Upper lobe of left lung (tissue), 6 donors: ENCODE measurements at regions not wholly inside any gene's neighbourhood (a gene's known extent, or its start where the extent isn't known, plus 50 kb on each side); places are given as distances from the start of the nearest gene placed in this dataset.
"Not testable (repeated sequence)": the region's sequence is repeated elsewhere in the genome, so short reads cannot be mapped to it uniquely, and the experiment has no call there.

Source experiments
- ATAC-seq, 2 donors: fragments of 200-7000 bp; cut with Tn5 transposase; one replicate each; pipeline ENCODE4 v1.9.1; 2022; ENCODE audit warnings: mild to moderate bottlenecking in 2 of 2, moderate library complexity in 2 of 2; ENCODE audit not compliant: low FRiP score in 2 of 2
- DNase-seq, 2 donors: peaks; one replicate each; pipeline ENCODE4 v3.0.0-alpha.2; 2019 to 2020
- H3K27ac ChIP-seq, 4 donors: fragments of 200-600 bp; sonication (generic); one replicate each; pipeline ENCODE4 v1.5.1; 2016 to 2019
- H3K27me3 ChIP-seq, 4 donors: fragments of 200-600 bp; sonication (generic); one replicate each; pipeline ENCODE4 v1.5.1; 2017 to 2019
- H3K36me3 ChIP-seq, 4 donors: fragments of 200-600 bp; sonication (generic); one replicate each; pipeline ENCODE4 v1.5.1; 2016 to 2019
- H3K4me1 ChIP-seq, 4 donors: fragments of 200-600 bp; sonication (generic); one replicate each; pipeline ENCODE4 v1.5.1; 2018 to 2019
- H3K4me3 ChIP-seq, 4 donors: fragments of 200-600 bp; sonication (generic); one replicate each; pipeline ENCODE4 v1.5.1; 2017 to 2019; ENCODE audit warnings: mild to moderate bottlenecking in 2 of 4, moderate library complexity in 1 of 4
- H3K9me3 ChIP-seq, 4 donors: fragments of 200-600 bp; sonication (generic); one replicate each; pipeline ENCODE4 v1.5.1; 2018 to 2019
- EP300 ChIP-seq, 4 donors: sonication (generic); formaldehyde crosslinking; IDR thresholded peaks; one replicate each; pipeline ENCODE4 v1.5.1; 2017; ENCODE audit warnings: antibody characterized with exemption in 4 of 4, control low read depth in 2 of 4
- POLR2A ChIP-seq, 4 donors: fragments of 450-650 bp; IDR thresholded peaks; one replicate each; pipeline ENCODE4 v1.5.1; 2016 to 2017; ENCODE audit warnings: antibody characterized with exemption in 4 of 4, mild to moderate bottlenecking in 2 of 4
- POLR2AphosphoS5 ChIP-seq, 2 donors: sonication (generic); formaldehyde crosslinking; IDR thresholded peaks; one replicate each; pipeline ENCODE4 v1.5.1; 2017; ENCODE audit warnings: antibody characterized with exemption in 2 of 2
- WGBS, 2 donors: methylation state at CpG; one replicate each; pipeline ENCODE4 v1.1.5; 2017 to 2018; 5-methylcytosine and 5-hydroxymethylcytosine counted together
- TF ChIP-seq, protein P1 (sequence below), 6 experiments: fragments of 450-650 bp in 4 of 6; fragments of 200-600 bp in 2 of 6; sonication (generic) in 2 of 6; IDR thresholded peaks; one replicate each; pipeline ENCODE4 v1.5.1; 2016 to 2019; ENCODE audit warnings: antibody characterized with exemption in 6 of 6
- donor health status: DM: no; HTN: no; CAD: no; lungs with moderate emphysema.
- donor health status: DM: no; HTN: yes; CAD: no; lungs with severe emphysema.

DNA sequence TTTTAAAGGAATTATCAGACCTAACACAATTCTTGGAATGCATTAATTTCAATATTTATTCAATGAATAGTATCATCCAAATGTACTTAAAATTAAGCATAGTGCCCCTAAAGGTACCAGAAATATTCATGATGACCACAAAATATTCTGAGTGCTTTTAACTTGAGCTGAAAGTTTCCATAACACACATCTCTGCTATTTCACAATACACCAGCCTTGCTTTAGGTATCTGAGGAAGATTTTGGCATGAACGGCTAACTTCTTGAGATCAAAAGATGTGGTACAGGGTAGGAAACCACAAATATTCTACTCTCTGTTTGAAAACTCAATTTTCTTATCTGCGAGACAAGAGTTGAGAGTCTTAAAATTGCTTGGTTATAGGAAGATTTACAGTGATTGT lies 538.3 kb upstream of the PCDH7 start:
- Histone ChIP-seq H3K27me3 (no peaks in the 10 kb centered on the region), H3K36me3 (no peaks in the 10 kb centered on the region), H3K4me3 (no peak overlapping the region), H3K27ac (no peak overlapping the region), H3K4me1 (peaks cover 0 to 3% (median 0%) of the 10 kb centered on the region in 4 donors), H3K9me3 (no peaks in the 10 kb centered on the region)
- no peak for DNase-seq
- TF ChIP-seq POLR2A (IDR thresholded peaks at IDR 0.05) = no peak
- TF ChIP-seq, protein P1, sequence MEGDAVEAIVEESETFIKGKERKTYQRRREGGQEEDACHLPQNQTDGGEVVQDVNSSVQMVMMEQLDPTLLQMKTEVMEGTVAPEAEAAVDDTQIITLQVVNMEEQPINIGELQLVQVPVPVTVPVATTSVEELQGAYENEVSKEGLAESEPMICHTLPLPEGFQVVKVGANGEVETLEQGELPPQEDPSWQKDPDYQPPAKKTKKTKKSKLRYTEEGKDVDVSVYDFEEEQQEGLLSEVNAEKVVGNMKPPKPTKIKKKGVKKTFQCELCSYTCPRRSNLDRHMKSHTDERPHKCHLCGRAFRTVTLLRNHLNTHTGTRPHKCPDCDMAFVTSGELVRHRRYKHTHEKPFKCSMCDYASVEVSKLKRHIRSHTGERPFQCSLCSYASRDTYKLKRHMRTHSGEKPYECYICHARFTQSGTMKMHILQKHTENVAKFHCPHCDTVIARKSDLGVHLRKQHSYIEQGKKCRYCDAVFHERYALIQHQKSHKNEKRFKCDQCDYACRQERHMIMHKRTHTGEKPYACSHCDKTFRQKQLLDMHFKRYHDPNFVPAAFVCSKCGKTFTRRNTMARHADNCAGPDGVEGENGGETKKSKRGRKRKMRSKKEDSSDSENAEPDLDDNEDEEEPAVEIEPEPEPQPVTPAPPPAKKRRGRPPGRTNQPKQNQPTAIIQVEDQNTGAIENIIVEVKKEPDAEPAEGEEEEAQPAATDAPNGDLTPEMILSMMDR (IDR thresholded peaks at IDR 0.05) = no peak
- no peak for TF ChIP-seq POLR2AphosphoS5 (IDR thresholded peaks at IDR 0.05)
- TF ChIP-seq EP300 (IDR thresholded peaks at IDR 0.05) = no peak
- no peak for ATAC-seq
- WGBS, 2 donors = 49 to 70% methylated on average over 2 of the region's 2 CpGs

DNA sequence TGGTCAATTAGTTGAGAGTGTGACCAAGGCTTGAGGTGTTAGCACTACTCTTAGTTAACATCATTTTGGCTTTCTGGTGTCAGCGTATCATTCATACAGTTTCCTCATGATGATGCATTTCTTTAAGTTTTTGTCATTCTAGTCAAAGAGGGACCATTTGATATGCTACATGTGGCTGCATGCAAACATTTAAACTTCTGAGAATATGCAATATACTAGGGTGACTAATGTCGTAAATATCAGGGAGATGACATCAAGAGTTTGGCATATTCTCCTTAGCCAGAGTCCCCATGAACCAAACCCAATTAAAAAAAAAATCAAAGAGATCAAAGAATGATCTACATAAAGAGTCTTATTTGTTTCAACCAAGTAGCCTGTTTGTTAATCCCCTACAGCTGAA lies 537.4 kb upstream of the PCDH7 start:
- no peaks in the 10 kb centered on the region for H3K27me3 ChIP-seq
- TF ChIP-seq POLR2AphosphoS5 (IDR thresholded peaks at IDR 0.05) = no peak
- TF ChIP-seq POLR2A (IDR thresholded peaks at IDR 0.05) = no peak
- no peak for TF ChIP-seq EP300 (IDR thresholded peaks at IDR 0.05)
- TF ChIP-seq, protein P1 (IDR thresholded peaks at IDR 0.05) = no peak
- no peak overlapping the region for H3K4me3 ChIP-seq
- H3K9me3 ChIP-seq = no peaks in the 10 kb centered on the region
- H3K36me3 ChIP-seq = no peaks in the 10 kb centered on the region
- WGBS, 2 donors = 89 to 91% methylated on average over 2 of the region's 2 CpGs
- H3K4me1 ChIP-seq = peaks cover 0 to 3% (median 0%) of the 10 kb centered on the region in 4 donors
- no peak for DNase-seq
- no peak overlapping the region for H3K27ac ChIP-seq
- no peak for ATAC-seq

DNA sequence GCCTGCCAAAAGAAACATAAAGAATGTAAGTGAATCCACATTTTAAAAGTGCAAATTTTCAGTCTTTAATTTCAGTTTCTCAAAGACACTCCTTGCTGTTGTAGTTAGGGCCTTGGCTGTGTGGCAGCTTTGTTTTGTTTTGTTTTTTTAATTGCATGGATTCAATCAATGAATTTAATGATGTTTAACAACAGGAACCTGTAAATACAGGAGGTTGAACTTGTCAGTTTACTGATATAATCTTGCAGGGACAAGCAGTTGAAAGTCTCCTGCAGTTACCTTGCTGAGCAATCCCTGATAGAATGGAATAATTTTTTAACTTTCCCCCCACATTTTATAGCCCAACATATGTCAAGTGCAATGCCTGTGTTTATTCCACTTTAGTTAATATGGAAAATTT lies 528.3 kb upstream of the PCDH7 start:
- Histone ChIP-seq H3K9me3 (no peaks in the 10 kb centered on the region), H3K27me3 (no peaks in the 10 kb centered on the region), H3K27ac (no peak overlapping the region), H3K4me3 (no peak overlapping the region), H3K36me3 (no peaks in the 10 kb centered on the region), H3K4me1 (no peaks in the 10 kb centered on the region)
- DNase-seq (no peak), ATAC-seq (no peak)
- TF ChIP-seq, protein P1 (IDR thresholded peaks at IDR 0.05) = no peak
- TF ChIP-seq POLR2AphosphoS5 (IDR thresholded peaks at IDR 0.05) (no peak), POLR2A (IDR thresholded peaks at IDR 0.05) (no peak), EP300 (IDR thresholded peaks at IDR 0.05) (no peak)

DNA sequence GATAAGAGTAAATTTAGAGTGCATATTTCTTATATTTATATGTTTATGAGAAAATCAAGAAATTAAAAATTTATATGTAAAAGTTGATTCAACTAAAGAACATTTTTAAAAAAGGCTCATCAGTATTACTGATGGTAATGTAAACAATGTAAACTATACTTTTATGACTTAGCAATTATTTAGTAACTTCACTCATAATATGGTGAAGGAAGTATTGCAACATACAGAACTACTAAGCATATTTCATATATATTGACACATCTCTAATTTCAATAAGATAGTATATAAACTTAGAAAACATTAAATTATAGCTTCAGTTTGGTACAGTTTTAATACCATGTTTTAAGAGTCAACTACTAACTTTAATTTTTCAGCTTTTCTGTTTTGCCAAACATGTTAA lies 512.8 kb upstream of the PCDH7 start:
- Histone ChIP-seq H3K27ac (no peak overlapping the region), H3K4me1 (no peaks in the 10 kb centered on the region), H3K36me3 (no peaks in the 10 kb centered on the region), H3K4me3 (no peak overlapping the region), H3K27me3 (no peaks in the 10 kb centered on the region), H3K9me3 (peaks cover 0 to 8% (median 0%) of the 10 kb centered on the region in 4 donors)
- DNase-seq (no peak), ATAC-seq (no peak)
- no peak for TF ChIP-seq POLR2A (IDR thresholded peaks at IDR 0.05)
- TF ChIP-seq, protein P1 (IDR thresholded peaks at IDR 0.05) = no peak
- TF ChIP-seq EP300 (IDR thresholded peaks at IDR 0.05) = no peak
- TF ChIP-seq POLR2AphosphoS5 (IDR thresholded peaks at IDR 0.05) = no peak

DNA sequence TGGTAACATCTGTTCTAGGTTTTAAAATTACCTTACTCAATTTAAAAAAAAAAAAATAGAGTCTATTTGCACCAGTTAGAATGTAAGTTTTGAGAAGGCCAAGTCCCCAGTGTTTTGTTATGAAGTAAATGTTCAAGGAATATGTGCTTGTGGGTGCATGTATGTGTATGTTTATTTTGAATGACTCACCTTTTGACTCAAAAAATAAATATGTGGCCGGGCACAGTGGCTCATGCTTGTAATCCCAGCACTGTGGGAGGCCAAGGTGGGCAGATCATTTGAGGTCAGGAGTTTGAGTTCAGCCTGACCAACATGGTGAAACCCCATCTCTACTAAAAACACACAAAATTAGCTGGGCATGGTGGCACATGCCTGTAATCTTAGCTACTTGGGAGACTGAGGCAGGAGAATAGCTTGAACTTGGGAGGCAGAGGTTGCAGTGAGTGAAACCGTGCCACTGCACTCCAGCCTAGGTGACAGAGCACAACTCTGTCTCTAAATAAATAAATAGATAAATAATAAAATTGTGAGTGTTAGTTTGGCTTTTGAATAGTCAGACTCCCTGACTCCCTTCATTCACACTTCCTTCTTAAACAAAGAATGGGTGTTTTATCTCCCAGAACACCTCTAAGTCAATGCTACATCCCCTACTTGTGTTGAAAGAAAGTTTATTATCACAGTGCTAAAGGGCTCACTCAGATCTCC lies 511.3 kb upstream of the PCDH7 start:
- no peak for TF ChIP-seq EP300 (IDR thresholded peaks at IDR 0.05)
- TF ChIP-seq POLR2A (IDR thresholded peaks at IDR 0.05) = no peak
- ATAC-seq (no peak), DNase-seq (no peak)
- Histone ChIP-seq H3K4me1 (no peaks in the 10 kb centered on the region), H3K27ac (no peak overlapping the region), H3K4me3 (no peak overlapping the region), H3K27me3 (no peaks in the 10 kb centered on the region), H3K36me3 (no peaks in the 10 kb centered on the region), H3K9me3 (peaks cover 0 to 4% (median 0%) of the 10 kb centered on the region in 4 donors)
- WGBS, 2 donors = 50 to 51% methylated on average over 2 of the region's 2 CpGs

DNA sequence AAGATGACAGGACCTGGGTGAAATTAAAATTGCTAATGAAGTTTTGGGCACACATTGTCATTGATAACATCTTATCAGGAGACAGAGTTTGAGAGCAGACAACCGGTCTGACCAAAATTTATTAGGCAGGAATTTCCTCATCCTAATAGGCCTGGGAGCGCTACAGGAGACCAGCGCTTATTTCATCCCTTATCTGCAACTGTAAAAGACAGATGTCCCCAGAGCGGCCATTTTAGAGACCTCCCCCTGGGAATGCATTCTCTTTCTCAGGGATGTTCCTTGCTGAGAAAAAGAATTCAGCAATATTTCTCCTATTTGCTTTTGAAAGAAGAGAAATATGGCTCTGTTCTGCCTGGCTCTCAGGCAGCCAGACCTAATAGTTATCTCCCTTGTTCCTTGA lies 504.2 kb upstream of the PCDH7 start:
- H3K27me3 ChIP-seq, H3K36me3 ChIP-seq, ATAC-seq, H3K27ac ChIP-seq, H3K4me3 ChIP-seq, DNase-seq, H3K4me1 ChIP-seq: not testable (repeated sequence)
- whole genome bisulfite sequencing, 2 donors = 93 to 94% methylated on average over 4 of the region's 4 CpGs
- H3K9me3 ChIP-seq = peaks cover 0 to 12% (median 4%) of the 10 kb centered on the region in 4 donors
